K562 (cell line): ENCODE measurements at regions not wholly inside any gene's neighbourhood (a gene's known extent, or its start where the extent isn't known, plus 50 kb on each side); places are given as distances from the start of the nearest gene placed in this dataset.

Experiments
- ATF2 ChIP-seq: sonication (generic); formaldehyde crosslinking; IDR thresholded peaks from 2 replicates; pipeline ENCODE4 v1.8.1; 2022; ENCODE audit warnings: missing genetic modification reagents
- CHD4 ChIP-seq: fragments of 200-600 bp; sonication (generic); IDR thresholded peaks from 3 replicates; pipeline ENCODE4 v1.6.1; 2012; ENCODE audit warnings: low read depth, mild to moderate bottlenecking, mixed read lengths, low read length, inconsistent platforms; ENCODE audit not compliant: insufficient read depth, insufficient replicate concordance, poor library complexity, severe bottlenecking
- ELK3 ChIP-seq: fragments of 450-650 bp; formaldehyde crosslinking; IDR thresholded peaks from 2 replicates; pipeline ENCODE4 v1.4.0; 2020; ENCODE audit warnings: mild to moderate bottlenecking
- FOXP4 ChIP-seq: sonication (generic); formaldehyde crosslinking; IDR thresholded peaks from 2 replicates; pipeline ENCODE4 v1.8.0; 2022; ENCODE audit warnings: mild to moderate bottlenecking, missing genetic modification reagents, borderline replicate concordance
- JUND ChIP-seq, 2 experiments: IDR thresholded peaks; 2 replicates in 1 of 2; 3 replicates in 1 of 2; pipeline ENCODE4 v1.6.1; 2011; ENCODE audit warnings: borderline replicate concordance in 2 of 2, low read depth in 2 of 2, low read length in 2 of 2, improper control_type of control experiment in 1 of 2, missing biosample characterization in 1 of 2, missing genetic modification characterization in 1 of 2, missing genetic modification reagents in 1 of 2
- MBD1 ChIP-seq: fragments of 250-450 bp; sonication (Bioruptor Pico); IDR thresholded peaks from 2 replicates; pipeline ENCODE4 v1.8.0; 2022; ENCODE audit warnings: inconsistent platforms
- ZNF76 ChIP-seq: fragments of 250-450 bp; sonication (Bioruptor Pico); IDR thresholded peaks from 2 replicates; pipeline ENCODE4 v1.4.0; 2020; ENCODE audit warnings: mild to moderate bottlenecking, moderate library complexity, borderline replicate concordance
- TF ChIP-seq, protein P1 (sequence below), 2 experiments: fragments of 200-800 bp in 1 of 2; sonication (Bioruptor generic) in 1 of 2; sonication (generic) in 1 of 2; formaldehyde crosslinking in 1 of 2; IDR thresholded peaks in 1 of 2; conservative IDR thresholded peaks in 1 of 2; 2 replicates each; pipeline versions ENCODE4 v1.5.0 to v1.6.1; 2016 to 2020; ENCODE audit warnings: missing compliant biosample characterization in 1 of 2, missing genetic modification characterization in 1 of 2, missing genetic modification reagents in 1 of 2

GRCh38 chr3:31077021-31077601 is 182.7 kb upstream of the GADL1 start (continued):
- no peak for TF ChIP-seq ELK3
- TF ChIP-seq ATF2 (CRISPR knock-in tag) = no peak
- TF ChIP-seq ZNF76 = 0 out of 2 replicates have a peak, but pooled peaks have one; percentile 19
- no peak for TF ChIP-seq FOXP4 (CRISPR knock-in tag)
- TF ChIP-seq CHD4 = no peak
- peak; percentile 57; the same call in 1 of the 2 replicates for TF ChIP-seq JUND (IDR thresholded peaks at IDR 0.05; ENCODE audit: borderline replicate concordance, low read depth, low read length)
- TF ChIP-seq JUND (tag; IDR thresholded peaks at IDR 0.05; ENCODE audit: borderline replicate concordance, low read depth, low read length) = no peak
- TF ChIP-seq, protein P1, sequence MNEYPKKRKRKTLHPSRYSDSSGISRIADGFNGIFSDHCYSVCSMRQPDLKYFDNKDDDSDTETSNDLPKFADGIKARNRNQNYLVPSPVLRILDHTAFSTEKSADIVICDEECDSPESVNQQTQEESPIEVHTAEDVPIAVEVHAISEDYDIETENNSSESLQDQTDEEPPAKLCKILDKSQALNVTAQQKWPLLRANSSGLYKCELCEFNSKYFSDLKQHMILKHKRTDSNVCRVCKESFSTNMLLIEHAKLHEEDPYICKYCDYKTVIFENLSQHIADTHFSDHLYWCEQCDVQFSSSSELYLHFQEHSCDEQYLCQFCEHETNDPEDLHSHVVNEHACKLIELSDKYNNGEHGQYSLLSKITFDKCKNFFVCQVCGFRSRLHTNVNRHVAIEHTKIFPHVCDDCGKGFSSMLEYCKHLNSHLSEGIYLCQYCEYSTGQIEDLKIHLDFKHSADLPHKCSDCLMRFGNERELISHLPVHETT (CRISPR knock-in tag; conservative IDR thresholded peaks at IDR 0.05 in 1 of 2, IDR thresholded peaks at IDR 0.05 in 1 of 2) = no peak
- no peak for TF ChIP-seq MBD1 (CRISPR knock-in tag)
